Testis (tissue), 2 donors: ENCODE measurements at regions not wholly inside any gene's neighbourhood (a gene's known extent, or its start where the extent isn't known, plus 50 kb on each side); places are given as distances from the start of the nearest gene placed in this dataset.

Source experiments
- DNase-seq: peaks from one replicate; pipeline ENCODE4 v3.0.0-alpha.2; 2019
- H3K27ac ChIP-seq, 2 donors: fragments of 200-600 bp; sonication (generic); one replicate each; pipeline ENCODE4 v1.5.1; 2019
- H3K27me3 ChIP-seq: fragments of 200-600 bp; sonication (generic); one replicate; pipeline ENCODE4 v1.5.1; 2019
- H3K36me3 ChIP-seq: fragments of 200-600 bp; sonication (generic); one replicate; pipeline ENCODE4 v1.5.1; 2017; ENCODE audit warnings: low read depth; ENCODE audit errors: missing control alignments
- H3K4me1 ChIP-seq: fragments of 200-600 bp; sonication (generic); one replicate; pipeline ENCODE4 v1.5.1; 2019
- H3K4me3 ChIP-seq, 2 donors: fragments of 200-600 bp; sonication (generic); one replicate each; pipeline ENCODE4 v1.5.1; 2017 to 2019
- H3K9me3 ChIP-seq: fragments of 200-600 bp; sonication (generic); one replicate; pipeline ENCODE4 v1.5.1; 2017
- CTCF ChIP-seq, 3 experiments: fragments of 450-650 bp in 2 of 3; fragments of 200-600 bp in 1 of 3; sonication (generic) in 1 of 3; IDR thresholded peaks; one replicate each; pipeline ENCODE4 v1.5.1; 2016 to 2019; ENCODE audit warnings: antibody characterized with exemption in 3 of 3, mild to moderate bottlenecking in 2 of 3, moderate library complexity in 1 of 3
- POLR2A ChIP-seq: fragments of 450-650 bp; IDR thresholded peaks from one replicate; pipeline ENCODE4 v1.6.1; 2017; ENCODE audit warnings: antibody characterized with exemption, mild to moderate bottlenecking, moderate library complexity
- WGBS, 2 donors: methylation state at CpG; one replicate each; pipeline ENCODE4 v1.1.5; 2018; 5-methylcytosine and 5-hydroxymethylcytosine counted together
- intact Hi-C: fragments of 100-400 bp; cut with DNase I; formaldehyde crosslinking; loops from one replicate; pipeline ENCODE4 v1.15.1; 2023; ENCODE audit warnings: low total_unique reads

- no peak overlapping the region for H3K4me3 ChIP-seq
- H3K36me3 ChIP-seq: no peaks in the 10 kb centered on the region
- intact Hi-C loops: no loop called here
- TF ChIP-seq POLR2A (no peak), CTCF (IDR thresholded peaks at IDR 0.05) (no peak)
- H3K9me3 ChIP-seq: no peaks in the 10 kb centered on the region
- DNase-seq: no peak
- H3K27ac ChIP-seq: no peak overlapping the region
- H3K4me1 ChIP-seq: no peaks in the 10 kb centered on the region
- 81 to 85% methylated on average over 7 of the region's 7 CpGs for WGBS, 2 donors
- H3K27me3 ChIP-seq: no peaks in the 10 kb centered on the region
These were observed 232.6 kb upstream of the EGLN3 start for GRCh38 chr14:34183478-34183877.

GRCh38 chr14:34181338-34181737, 230.5 kb upstream of the EGLN3 start:
- Histone ChIP-seq H3K27me3 (no peaks in the 10 kb centered on the region), H3K4me3 (no peak overlapping the region), H3K4me1 (no peaks in the 10 kb centered on the region), H3K27ac (no peak overlapping the region), H3K9me3 (no peaks in the 10 kb centered on the region), H3K36me3 (no peaks in the 10 kb centered on the region)
- no peak for TF ChIP-seq POLR2A
- no peak for TF ChIP-seq CTCF (IDR thresholded peaks at IDR 0.05)
- intact Hi-C loops: no loop called here
- no peak for DNase-seq
- WGBS, 2 donors: 68 to 71% methylated on average over 2 of the region's 2 CpGs

GRCh38 chr14:34180869-34181268, 230.0 kb upstream of the EGLN3 start:
- no peak for TF ChIP-seq CTCF (IDR thresholded peaks at IDR 0.05)
- no peak for TF ChIP-seq POLR2A
- WGBS, 2 donors: 82 to 90% methylated on average over 2 of the region's 2 CpGs

GRCh38 chr14:34180434-34180833, 229.6 kb upstream of the EGLN3 start:
- no peaks in the 10 kb centered on the region for H3K27me3 ChIP-seq

More at GRCh38 chr14:34180869-34181268, 230.0 kb upstream of the EGLN3 start:
- Histone ChIP-seq H3K4me1 (no peaks in the 10 kb centered on the region), H3K9me3 (no peaks in the 10 kb centered on the region), H3K27ac (no peak overlapping the region), H3K36me3 (no peaks in the 10 kb centered on the region), H3K4me3 (no peak overlapping the region), H3K27me3 (no peaks in the 10 kb centered on the region)
- no peak for DNase-seq
- intact Hi-C loops: no loop called here

More at GRCh38 chr14:34180434-34180833, 229.6 kb upstream of the EGLN3 start:
- Histone ChIP-seq H3K9me3 (no peaks in the 10 kb centered on the region), H3K4me1 (no peaks in the 10 kb centered on the region), H3K36me3 (no peaks in the 10 kb centered on the region), H3K27ac (no peak overlapping the region), H3K4me3 (no peak overlapping the region)
- 79 to 83% methylated on average over 4 of the region's 4 CpGs for WGBS, 2 donors
- intact Hi-C loops: no loop called here
- DNase-seq: no peak
- TF ChIP-seq POLR2A (no peak), CTCF (IDR thresholded peaks at IDR 0.05) (no peak)
